ENCODE measurements at regions not wholly inside any gene's neighbourhood (a gene's known extent, or its start where the extent isn't known, plus 50 kb on each side); places are given as distances from the start of the nearest gene placed in this dataset.

DNA sequence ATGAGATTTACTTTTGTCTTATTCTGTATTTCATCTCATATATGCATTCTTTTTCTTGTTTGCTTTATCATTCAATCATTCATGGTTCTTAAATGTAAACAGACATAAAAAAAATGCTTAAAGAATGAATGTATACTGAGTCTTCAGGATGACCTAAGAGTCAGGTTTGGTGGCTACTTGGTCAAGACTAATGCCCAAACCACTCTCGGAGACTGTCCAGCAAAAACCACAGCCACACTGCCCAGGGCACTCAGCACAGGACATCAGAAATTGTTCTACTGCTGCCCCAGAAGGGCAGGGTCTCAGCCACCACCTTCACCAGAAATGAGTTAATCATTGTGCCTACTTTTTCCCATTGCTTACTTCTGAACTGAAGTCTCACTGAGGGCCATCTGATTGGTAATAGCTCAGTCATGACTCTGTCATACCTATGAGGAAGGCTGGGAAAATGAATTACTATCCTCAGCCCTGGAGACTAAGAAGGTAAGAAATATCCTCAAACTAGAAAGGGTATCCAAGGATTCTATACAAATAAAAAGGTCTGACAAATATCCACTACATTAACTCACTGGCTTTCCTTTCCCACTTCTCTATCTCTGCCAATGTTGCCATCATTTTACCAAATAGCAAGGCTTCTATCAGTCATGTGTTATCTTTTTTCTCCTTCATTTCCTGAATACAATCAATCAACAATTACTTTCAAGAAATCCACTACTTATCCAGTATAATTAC is 236.1 kb downstream of the CETN3 start:
- WGBS, 2 donors = 89 to 100% methylated on average over 1 of the region's 1 CpG
- no peak for ATAC-seq (ENCODE audit: insufficient read depth, low FRiP score)
- no peaks in the 10 kb centered on the region for H3K9me3 ChIP-seq (ENCODE audit: control insufficient read depth in 4 of 4, insufficient read depth in 3 of 4, low read length in 3 of 4)

DNA sequence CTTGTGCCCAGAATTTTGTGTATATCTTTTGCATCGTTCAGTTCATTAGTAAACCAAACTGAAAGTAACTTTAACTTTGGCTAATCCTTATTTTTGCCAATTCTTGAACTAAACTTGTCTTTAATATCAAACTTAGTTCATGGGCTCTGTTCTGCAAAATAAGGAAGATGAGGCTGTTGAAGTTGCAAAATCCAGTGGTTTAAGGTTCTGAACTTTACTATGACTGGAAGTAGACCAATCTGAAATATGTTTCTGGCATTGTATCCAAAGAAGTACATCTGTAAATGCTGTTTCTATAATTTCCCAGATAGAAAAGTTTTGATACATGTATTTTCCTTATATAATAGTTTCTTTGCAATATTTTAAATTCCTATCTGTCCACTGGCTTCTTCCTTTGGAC is 238.1 kb downstream of the CETN3 start:
- TF ChIP-seq, protein P1, sequence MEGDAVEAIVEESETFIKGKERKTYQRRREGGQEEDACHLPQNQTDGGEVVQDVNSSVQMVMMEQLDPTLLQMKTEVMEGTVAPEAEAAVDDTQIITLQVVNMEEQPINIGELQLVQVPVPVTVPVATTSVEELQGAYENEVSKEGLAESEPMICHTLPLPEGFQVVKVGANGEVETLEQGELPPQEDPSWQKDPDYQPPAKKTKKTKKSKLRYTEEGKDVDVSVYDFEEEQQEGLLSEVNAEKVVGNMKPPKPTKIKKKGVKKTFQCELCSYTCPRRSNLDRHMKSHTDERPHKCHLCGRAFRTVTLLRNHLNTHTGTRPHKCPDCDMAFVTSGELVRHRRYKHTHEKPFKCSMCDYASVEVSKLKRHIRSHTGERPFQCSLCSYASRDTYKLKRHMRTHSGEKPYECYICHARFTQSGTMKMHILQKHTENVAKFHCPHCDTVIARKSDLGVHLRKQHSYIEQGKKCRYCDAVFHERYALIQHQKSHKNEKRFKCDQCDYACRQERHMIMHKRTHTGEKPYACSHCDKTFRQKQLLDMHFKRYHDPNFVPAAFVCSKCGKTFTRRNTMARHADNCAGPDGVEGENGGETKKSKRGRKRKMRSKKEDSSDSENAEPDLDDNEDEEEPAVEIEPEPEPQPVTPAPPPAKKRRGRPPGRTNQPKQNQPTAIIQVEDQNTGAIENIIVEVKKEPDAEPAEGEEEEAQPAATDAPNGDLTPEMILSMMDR (IDR thresholded peaks at IDR 0.05; ENCODE audit: control extremely low read depth, extremely low read depth) = no peak
- ATAC-seq (ENCODE audit: insufficient read depth, low FRiP score) = no peak
- H3K9ac ChIP-seq (ENCODE audit: insufficient read depth in 1 of 2, low read length in 2 of 2) = no peak overlapping the region

More for the DNA sequence above, 236.1 kb downstream of the CETN3 start:
- Histone ChIP-seq H3K4me3 (no peak overlapping the region), H3K36me3 (ENCODE audit: control insufficient read depth in 4 of 4, insufficient read depth in 4 of 4, low read length in 4 of 4) (no peaks in the 10 kb centered on the region), H3K4me1 (ENCODE audit: control insufficient read depth in 5 of 5, insufficient read depth in 5 of 5, low read length in 5 of 5) (no peaks in the 10 kb centered on the region), H3K9ac (ENCODE audit: insufficient read depth in 1 of 2, low read length in 2 of 2) (no peak overlapping the region), H3K27me3 (ENCODE audit: control insufficient read depth in 3 of 3, insufficient read depth in 3 of 3, low read length in 2 of 3) (no peaks in the 10 kb centered on the region), H3K27ac (ENCODE audit: low read depth in 1 of 2, low read length in 1 of 2) (no peak overlapping the region)
- TF ChIP-seq, protein P1 (IDR thresholded peaks at IDR 0.05; ENCODE audit: control extremely low read depth, extremely low read depth) = no peak
- no peak for DNase-seq

DNA sequence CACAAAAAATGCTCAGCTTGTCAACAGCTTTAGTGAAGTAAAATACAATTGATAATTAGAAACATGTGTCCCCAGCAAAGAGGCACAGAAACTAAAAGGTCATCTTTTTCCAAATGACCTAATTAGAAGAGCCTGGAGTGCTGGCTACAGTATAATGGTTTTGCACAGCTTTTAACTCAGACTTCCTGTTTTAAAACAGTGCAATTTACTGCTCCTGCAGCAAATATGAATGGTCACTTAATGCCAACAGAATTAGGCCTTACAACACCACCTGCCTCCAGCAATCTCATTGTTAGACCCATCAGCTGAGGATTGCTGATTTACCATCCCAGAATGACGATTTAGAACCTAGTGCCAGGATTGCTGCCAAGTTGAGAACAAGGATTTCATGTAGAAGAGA is 239.3 kb downstream of the CETN3 start:
- DNase-seq = no peak
- 33 to 62% methylated on average over 1 of the region's 1 CpG for WGBS, 2 donors
- Histone ChIP-seq H3K9me3 (ENCODE audit: control insufficient read depth in 4 of 4, insufficient read depth in 3 of 4, low read length in 3 of 4) (peaks cover 0 to 3% (median 0%) of the 10 kb centered on the region in 4 donors), H3K9ac (ENCODE audit: insufficient read depth in 1 of 2, low read length in 2 of 2) (no peak overlapping the region), H3K27me3 (ENCODE audit: control insufficient read depth in 3 of 3, insufficient read depth in 3 of 3, low read length in 2 of 3) (no peaks in the 10 kb centered on the region), H3K36me3 (ENCODE audit: control insufficient read depth in 4 of 4, insufficient read depth in 4 of 4, low read length in 4 of 4) (no peaks in the 10 kb centered on the region), H3K27ac (ENCODE audit: low read depth in 1 of 2, low read length in 1 of 2) (no peak overlapping the region), H3K4me3 (no peak overlapping the region), H3K4me1 (ENCODE audit: control insufficient read depth in 5 of 5, insufficient read depth in 5 of 5, low read length in 5 of 5) (no peaks in the 10 kb centered on the region)
- TF ChIP-seq, protein P1 (IDR thresholded peaks at IDR 0.05; ENCODE audit: control extremely low read depth, extremely low read depth) = no peak
- ATAC-seq (ENCODE audit: insufficient read depth, low FRiP score) = no peak

More for the DNA sequence above, 238.1 kb downstream of the CETN3 start:
- Histone ChIP-seq H3K36me3 (ENCODE audit: control insufficient read depth in 4 of 4, insufficient read depth in 4 of 4, low read length in 4 of 4) (no peaks in the 10 kb centered on the region), H3K4me1 (ENCODE audit: control insufficient read depth in 5 of 5, insufficient read depth in 5 of 5, low read length in 5 of 5) (no peaks in the 10 kb centered on the region), H3K27me3 (ENCODE audit: control insufficient read depth in 3 of 3, insufficient read depth in 3 of 3, low read length in 2 of 3) (no peaks in the 10 kb centered on the region), H3K9me3 (ENCODE audit: control insufficient read depth in 4 of 4, insufficient read depth in 3 of 4, low read length in 3 of 4) (peaks cover 0 to 3% (median 0%) of the 10 kb centered on the region in 4 donors), H3K27ac (ENCODE audit: low read depth in 1 of 2, low read length in 1 of 2) (no peak overlapping the region), H3K4me3 (no peak overlapping the region)
- no peak for DNase-seq
- WGBS, 2 donors = 0% methylated on average over 1 of the region's 1 CpG

Data from lung (tissue), 11 donors.